Aorta (tissue), 5 donors: ENCODE measurements at regions not wholly inside any gene's neighbourhood (a gene's known extent, or its start where the extent isn't known, plus 50 kb on each side); places are given as distances from the start of the nearest gene placed in this dataset.
"Not testable (repeated sequence)": the region's sequence is repeated elsewhere in the genome, so short reads cannot be mapped to it uniquely, and the experiment has no call there.

ENCODE experiments used
- ATAC-seq: fragments of 200-7000 bp; cut with Tn5 transposase; one replicate; pipeline ENCODE4 v1.9.1; 2022; ENCODE audit warnings: moderate library complexity; ENCODE audit not compliant: low FRiP score
- DNase-seq, 2 donors: peaks; one replicate each; pipeline ENCODE4 v3.0.0-alpha.2; 2020
- H3K27ac ChIP-seq, 2 donors: one replicate each; pipeline ENCODE4 v1.5.1; 2013; ENCODE audit warnings: low read length in 2 of 2, mild to moderate bottlenecking in 2 of 2, moderate library complexity in 2 of 2, control low read depth in 1 of 2, inconsistent platforms in 1 of 2, low read depth in 1 of 2
- H3K27me3 ChIP-seq, 2 donors: one replicate each; pipeline ENCODE4 v1.6.1; 2013; ENCODE audit warnings: control low read depth in 1 of 2, low read length in 1 of 2, mild to moderate bottlenecking in 1 of 2, moderate library complexity in 1 of 2; ENCODE audit not compliant: insufficient read depth in 2 of 2, control insufficient read depth in 1 of 2
- H3K36me3 ChIP-seq, 2 donors: one replicate each; pipeline ENCODE4 v1.6.1; 2013; ENCODE audit warnings: control low read depth in 1 of 2, low read length in 1 of 2, mild to moderate bottlenecking in 1 of 2; ENCODE audit not compliant: insufficient read depth in 2 of 2, control insufficient read depth in 1 of 2
- H3K4me1 ChIP-seq, 2 donors: one replicate each; pipeline ENCODE4 v1.6.1; 2013; ENCODE audit warnings: low read length in 2 of 2, control low read depth in 1 of 2, mild to moderate bottlenecking in 1 of 2, moderate library complexity in 1 of 2; ENCODE audit not compliant: insufficient read depth in 2 of 2, control insufficient read depth in 1 of 2
- H3K4me3 ChIP-seq, 2 donors: one replicate each; pipeline ENCODE4 v1.5.1; 2013; ENCODE audit warnings: low read length in 2 of 2, control low read depth in 1 of 2, mild to moderate bottlenecking in 1 of 2
- H3K9me3 ChIP-seq: one replicate; pipeline ENCODE4 v1.6.1; 2013; ENCODE audit warnings: mild to moderate bottlenecking, low read length; ENCODE audit not compliant: control insufficient read depth
- WGBS, 2 donors: extraction: QIAGEN DNeasy Blood & Tissue Kit; methylation state at CpG; one replicate each; pipeline ENCODE4 v1.1.7; 2013; 5-methylcytosine and 5-hydroxymethylcytosine counted together
- intact Hi-C, 2 donors: fragments of 100-400 bp; cut with DNase I; formaldehyde crosslinking; loops; one replicate each; pipeline versions ENCODE4 v1.14.2 to v1.15.0; 2022
- donor health status: healthy with polysubstance abuse.
- donor health status: Bipolar disorder and iron deficiency.
- donor health status: DM: no; HTN: no; CAD: no.
- donor health status: DM: no; HTN: no; CAD: no.
- donor health status: DM: yes; HTN: yes; CAD: no.

GRCh38 chr14:103280278-103280928 lies 53.6 kb upstream of the EIF5 start:
- Histone ChIP-seq H3K27me3 (no peaks in the 10 kb centered on the region), H3K36me3 (no peaks in the 10 kb centered on the region), H3K4me3 (no peak overlapping the region), H3K27ac (no peak overlapping the region), H3K4me1 (no peaks in the 10 kb centered on the region), H3K9me3 (no peaks in the 10 kb centered on the region)
- 47 to 52% methylated on average over 15 of the region's 15 CpGs for WGBS, 2 donors
- ATAC-seq: no peak
- DNase-seq: no peak
- intact Hi-C loops: no loop called here

DNA sequence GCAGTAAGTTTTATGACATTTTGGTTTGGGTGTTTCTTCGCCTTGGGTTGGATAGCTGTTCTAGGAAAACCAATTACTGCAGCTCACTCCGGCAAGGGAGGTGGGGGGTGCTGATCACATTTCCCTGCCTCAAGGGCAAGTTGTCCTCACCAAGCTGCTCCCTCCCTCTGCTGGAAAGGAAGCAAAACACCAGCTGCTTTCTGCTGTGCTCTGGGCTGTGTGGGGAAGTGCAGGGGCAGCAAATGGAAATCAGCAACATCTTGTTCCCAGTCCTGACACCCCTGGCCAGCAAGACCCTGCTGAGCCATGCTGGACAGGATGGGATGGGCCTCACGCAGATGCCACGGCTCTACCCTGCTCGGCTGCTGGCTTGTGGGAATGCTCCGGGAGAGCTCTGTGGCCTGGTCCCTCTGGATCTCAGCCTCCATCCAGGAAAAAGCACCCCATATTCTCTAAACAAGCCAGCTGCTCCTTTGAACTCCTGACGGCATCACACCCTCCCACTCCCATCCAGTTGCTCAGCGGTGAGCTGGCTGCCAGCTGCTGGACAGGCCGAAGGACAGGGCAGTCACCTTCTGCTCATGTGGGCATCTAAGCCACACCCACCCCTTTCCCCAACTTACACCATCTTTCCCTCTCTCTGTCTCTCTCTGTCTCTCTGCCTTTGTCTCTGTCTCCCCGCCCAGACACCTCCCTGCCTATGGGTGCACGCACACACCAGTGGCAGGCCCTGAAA lies 52.4 kb upstream of the EIF5 start:
- no peaks in the 10 kb centered on the region for H3K4me1 ChIP-seq
- DNase-seq: no peak
- WGBS, 2 donors: 86% methylated on average over 11 of the region's 11 CpGs
- ATAC-seq: peak; percentile 65
- H3K27ac ChIP-seq: no peak overlapping the region
- H3K4me3 ChIP-seq: no peak overlapping the region
- no peaks in the 10 kb centered on the region for H3K27me3 ChIP-seq
- intact Hi-C loops: no loop called here
- H3K9me3 ChIP-seq: no peaks in the 10 kb centered on the region
- no peaks in the 10 kb centered on the region for H3K36me3 ChIP-seq

DNA sequence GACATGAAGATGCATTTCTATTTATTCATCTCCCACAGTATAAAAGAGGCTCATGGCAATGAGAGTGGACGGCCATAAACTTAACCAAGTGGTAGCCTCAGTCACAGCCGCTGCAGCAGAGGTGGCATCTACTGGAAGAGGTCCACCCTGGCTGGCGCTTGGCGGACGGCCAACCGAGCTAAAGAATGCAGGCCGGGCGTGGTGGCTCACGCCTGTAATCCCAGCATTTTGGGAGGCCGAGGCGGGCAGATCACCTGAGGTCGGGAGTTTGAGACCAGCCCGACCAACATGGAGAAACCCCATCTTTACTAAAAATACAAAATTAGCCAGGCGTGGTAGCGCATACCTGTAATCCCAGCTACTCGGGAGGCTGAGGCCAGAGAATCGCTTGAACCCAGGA lies 51.7 kb upstream of the EIF5 start:
- H3K4me1 ChIP-seq, ATAC-seq, H3K4me3 ChIP-seq, H3K27me3 ChIP-seq, intact Hi-C loops, H3K36me3 ChIP-seq, H3K9me3 ChIP-seq, H3K27ac ChIP-seq: not testable (repeated sequence)
- 93% methylated on average over 17 of the region's 17 CpGs for WGBS, 2 donors
- peak in 1 of 2 donors; percentile 25 for DNase-seq

- no peaks in the 10 kb centered on the region for H3K4me1 ChIP-seq
- H3K36me3 ChIP-seq: no peaks in the 10 kb centered on the region
- DNase-seq (no peak), ATAC-seq (no peak)
- H3K27ac ChIP-seq: no peak overlapping the region
- H3K4me3 ChIP-seq: no peak overlapping the region
- H3K27me3 ChIP-seq: no peaks in the 10 kb centered on the region
- no peaks in the 10 kb centered on the region for H3K9me3 ChIP-seq
- WGBS, 2 donors: 72 to 74% methylated on average over 5 of the region's 5 CpGs
- intact Hi-C loops: no loop called here
Observed at GRCh38 chr14:103282932-103283331, 51.1 kb upstream of the EIF5 start.

GRCh38 chr14:103283916-103284315 lies 50.1 kb upstream of the EIF5 start:
- Histone ChIP-seq H3K27ac (no peak overlapping the region), H3K36me3 (no peaks in the 10 kb centered on the region), H3K9me3 (no peaks in the 10 kb centered on the region), H3K4me1 (no peaks in the 10 kb centered on the region), H3K27me3 (no peaks in the 10 kb centered on the region), H3K4me3 (no peak overlapping the region)
- WGBS, 2 donors: 79 to 80% methylated on average over 12 of the region's 12 CpGs
- DNase-seq: no peak
- intact Hi-C loops: no loop called here
- no peak for ATAC-seq
